ENCODE measurements at regions not wholly inside any gene's neighbourhood (a gene's known extent, or its start where the extent isn't known, plus 50 kb on each side); places are given as distances from the start of the nearest gene placed in this dataset.

GRCh38 chr11:32032052-32032451 lies 58.8 kb upstream of the RCN1 start:
- BruUV-seq (replicated peaks) = no TSS peak

DNA sequence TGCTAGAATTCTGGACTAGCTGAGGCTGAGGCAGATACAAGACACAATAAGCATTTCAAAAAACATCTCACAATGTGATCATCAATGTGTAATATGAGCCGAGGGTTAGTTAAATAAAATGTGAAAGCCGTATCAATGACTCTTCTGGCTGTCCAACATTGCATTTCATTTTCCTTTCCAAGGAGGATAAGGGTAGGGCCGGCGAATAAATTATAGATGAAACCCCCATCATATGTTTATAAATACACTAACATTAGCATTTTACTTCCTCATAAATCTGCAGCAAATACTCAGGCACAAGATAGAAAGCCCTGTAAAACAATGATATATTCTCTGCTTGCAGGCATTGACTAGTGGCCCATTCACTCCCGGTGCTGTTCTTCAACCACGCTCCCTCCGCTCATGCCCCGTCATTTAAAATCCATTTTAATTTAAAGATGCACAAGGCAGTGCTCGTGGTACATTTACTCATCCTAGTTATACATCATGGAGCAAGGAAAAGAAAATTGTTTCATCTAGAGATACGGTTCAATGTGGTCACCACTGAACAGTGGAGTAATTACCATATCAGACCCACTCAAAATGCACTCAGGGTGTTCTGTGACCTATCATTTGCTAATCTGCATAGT lies 59.9 kb upstream of the RCN1 start:
- no peak for FAIRE-seq
- in situ Hi-C loops (cut with MboI) (no loop called here), intact Hi-C loops (cut with micrococcal nuclease) (no loop called here)
- H3K9ac ChIP-seq (ENCODE audit: insufficient read depth in 1 of 2, low read depth in 2 of 2, low read length in 2 of 2) = no peak overlapping the region
- H2AFZ ChIP-seq (ENCODE audit: low read depth, low read length) = no peak overlapping the region
- BruUV-seq (replicated peaks) = no TSS peak
- DNase-seq (ENCODE audit: extremely low read depth in 1 of 4, low spot score in 3 of 4) = no peak
- ChIA-PET CTCF (ENCODE audit: low intra/inter-chr PET ratio) (no interaction called here), POLR2A (no interaction called here)
- H3K36me3 ChIP-seq (ENCODE audit: control insufficient read depth, insufficient read depth, low read length) = no peaks in the 10 kb centered on the region
- peaks cover 4 to 8% of the 10 kb centered on the region in 2 experiments for H3K27me3 ChIP-seq (ENCODE audit: control insufficient read depth in 2 of 2, insufficient read depth in 2 of 2, low read length in 2 of 2)
- H4K20me1 ChIP-seq (replicated peaks; ENCODE audit: control insufficient read depth, insufficient read depth, low read length) = no peaks in the 10 kb centered on the region
- H3K4me3 ChIP-seq = no peak overlapping the region
- TF ChIP-seq, protein P1, sequence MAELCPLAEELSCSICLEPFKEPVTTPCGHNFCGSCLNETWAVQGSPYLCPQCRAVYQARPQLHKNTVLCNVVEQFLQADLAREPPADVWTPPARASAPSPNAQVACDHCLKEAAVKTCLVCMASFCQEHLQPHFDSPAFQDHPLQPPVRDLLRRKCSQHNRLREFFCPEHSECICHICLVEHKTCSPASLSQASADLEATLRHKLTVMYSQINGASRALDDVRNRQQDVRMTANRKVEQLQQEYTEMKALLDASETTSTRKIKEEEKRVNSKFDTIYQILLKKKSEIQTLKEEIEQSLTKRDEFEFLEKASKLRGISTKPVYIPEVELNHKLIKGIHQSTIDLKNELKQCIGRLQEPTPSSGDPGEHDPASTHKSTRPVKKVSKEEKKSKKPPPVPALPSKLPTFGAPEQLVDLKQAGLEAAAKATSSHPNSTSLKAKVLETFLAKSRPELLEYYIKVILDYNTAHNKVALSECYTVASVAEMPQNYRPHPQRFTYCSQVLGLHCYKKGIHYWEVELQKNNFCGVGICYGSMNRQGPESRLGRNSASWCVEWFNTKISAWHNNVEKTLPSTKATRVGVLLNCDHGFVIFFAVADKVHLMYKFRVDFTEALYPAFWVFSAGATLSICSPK (IDR thresholded peaks at IDR 0.05; ENCODE audit: borderline replicate concordance) = no peak
- TF ChIP-seq CXXC5 (CRISPR knock-in tag; IDR thresholded peaks at IDR 0.05) (no peak), ZNF3 (CRISPR knock-in tag; IDR thresholded peaks at IDR 0.05) (no peak), NCOA1 (IDR thresholded peaks at IDR 0.05; ENCODE audit: low read depth) (no peak)
- H3K79me2 ChIP-seq (ENCODE audit: control insufficient read depth, insufficient read depth, low read length) = no peaks in the 10 kb centered on the region
- H3K4me1 ChIP-seq (replicated peaks in 1 of 2; ENCODE audit: control insufficient read depth in 2 of 2, insufficient read depth in 2 of 2, low read length in 2 of 2) = no peaks in the 10 kb centered on the region
- no peak for ATAC-seq
- 3% methylated on average over 10 of the region's 10 CpGs for WGBS (ENCODE audit: insufficient coverage, low coverage, missing lambda C conversion rate)
- no peaks in the 10 kb centered on the region for H3K9me3 ChIP-seq (replicated peaks; ENCODE audit: control insufficient read depth, insufficient read depth, low read depth, low read length)
- no peak overlapping the region for H3K4me2 ChIP-seq (ENCODE audit: insufficient read depth, low read length)
- H3K27ac ChIP-seq (ENCODE audit: extremely low read depth, low read depth, low read length) = no peak overlapping the region
- H3K9me1 ChIP-seq (ENCODE audit: control insufficient read depth, insufficient read depth, low read length) = no peaks in the 10 kb centered on the region

More at GRCh38 chr11:32032052-32032451, 58.8 kb upstream of the RCN1 start:
- no peak for FAIRE-seq
- Histone ChIP-seq H3K9me1 (ENCODE audit: control insufficient read depth, insufficient read depth, low read length) (no peaks in the 10 kb centered on the region), H3K36me3 (ENCODE audit: control insufficient read depth, insufficient read depth, low read length) (no peaks in the 10 kb centered on the region), H3K27ac (ENCODE audit: extremely low read depth, low read depth, low read length) (no peak overlapping the region), H3K9ac (ENCODE audit: insufficient read depth in 1 of 2, low read depth in 2 of 2, low read length in 2 of 2) (no peak overlapping the region), H3K4me3 (no peak overlapping the region), H3K4me2 (ENCODE audit: insufficient read depth, low read length) (no peak overlapping the region), H3K9me3 (replicated peaks; ENCODE audit: control insufficient read depth, insufficient read depth, low read depth, low read length) (no peaks in the 10 kb centered on the region), H4K20me1 (replicated peaks; ENCODE audit: control insufficient read depth, insufficient read depth, low read length) (no peaks in the 10 kb centered on the region), H3K27me3 (ENCODE audit: control insufficient read depth in 2 of 2, insufficient read depth in 2 of 2, low read length in 2 of 2) (peaks cover 4 to 8% of the 10 kb centered on the region in 2 experiments), H3K4me1 (replicated peaks in 1 of 2; ENCODE audit: control insufficient read depth in 2 of 2, insufficient read depth in 2 of 2, low read length in 2 of 2) (no peaks in the 10 kb centered on the region), H2AFZ (ENCODE audit: low read depth, low read length) (no peak overlapping the region), H3K79me2 (ENCODE audit: control insufficient read depth, insufficient read depth, low read length) (no peaks in the 10 kb centered on the region)
- TF ChIP-seq CCNT2 (IDR thresholded peaks at IDR 0.05; ENCODE audit: borderline replicate concordance, extremely low read depth, insufficient read length, low read depth, low read length) = no peak
- TF ChIP-seq, protein P2, sequence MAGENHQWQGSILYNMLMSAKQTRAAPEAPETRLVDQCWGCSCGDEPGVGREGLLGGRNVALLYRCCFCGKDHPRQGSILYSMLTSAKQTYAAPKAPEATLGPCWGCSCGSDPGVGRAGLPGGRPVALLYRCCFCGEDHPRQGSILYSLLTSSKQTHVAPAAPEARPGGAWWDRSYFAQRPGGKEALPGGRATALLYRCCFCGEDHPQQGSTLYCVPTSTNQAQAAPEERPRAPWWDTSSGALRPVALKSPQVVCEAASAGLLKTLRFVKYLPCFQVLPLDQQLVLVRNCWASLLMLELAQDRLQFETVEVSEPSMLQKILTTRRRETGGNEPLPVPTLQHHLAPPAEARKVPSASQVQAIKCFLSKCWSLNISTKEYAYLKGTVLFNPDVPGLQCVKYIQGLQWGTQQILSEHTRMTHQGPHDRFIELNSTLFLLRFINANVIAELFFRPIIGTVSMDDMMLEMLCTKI (IDR thresholded peaks at IDR 0.05; ENCODE audit: partially characterized antibody) = no peak
- no peak for TF ChIP-seq ZNF408 (CRISPR knock-in tag; IDR thresholded peaks at IDR 0.05; ENCODE audit: low read depth)
- no peak for TF ChIP-seq CBX2 (IDR thresholded peaks at IDR 0.05; ENCODE audit: insufficient read depth, low read length, poor library complexity, severe bottlenecking)
- ATAC-seq = no peak
- intact Hi-C loops (cut with micrococcal nuclease) = no loop called here
- in situ Hi-C loops (cut with MboI) = no loop called here
- 0% methylated on average over 1 of the region's 1 CpG for WGBS (ENCODE audit: insufficient coverage, low coverage, missing lambda C conversion rate)
- ChIA-PET CTCF (ENCODE audit: low intra/inter-chr PET ratio) (no interaction called here), POLR2A (no interaction called here)
- no peak for DNase-seq (ENCODE audit: extremely low read depth in 1 of 4, low spot score in 3 of 4)
